Gastroesophageal sphincter (tissue), 3 donors: ENCODE measurements at regions not wholly inside any gene's neighbourhood (a gene's known extent, or its start where the extent isn't known, plus 50 kb on each side); places are given as distances from the start of the nearest gene placed in this dataset.

Experiments
- CTCF ChIP-seq, 4 experiments: fragments of 200-600 bp in 2 of 4; fragments of 450-650 bp in 2 of 4; sonication (generic) in 1 of 4; IDR thresholded peaks; one replicate each; pipeline ENCODE4 v1.5.1; 2017 to 2019; ENCODE audit warnings: antibody characterized with exemption in 4 of 4, mild to moderate bottlenecking in 2 of 4, moderate library complexity in 2 of 4
- POLR2A ChIP-seq, 2 donors: fragments of 450-650 bp; IDR thresholded peaks; one replicate each; pipeline ENCODE4 v1.6.1; 2017; ENCODE audit warnings: antibody characterized with exemption in 2 of 2, mild to moderate bottlenecking in 2 of 2, moderate library complexity in 1 of 2
- POLR2AphosphoS5 ChIP-seq: sonication (generic); formaldehyde crosslinking; IDR thresholded peaks from one replicate; pipeline ENCODE4 v1.6.1; 2017; ENCODE audit warnings: antibody characterized with exemption

GRCh38 chr1:68317543-68317942 lies 85.2 kb upstream of the WLS start:
- no peak for TF ChIP-seq CTCF (IDR thresholded peaks at IDR 0.05)
- TF ChIP-seq POLR2A (IDR thresholded peaks at IDR 0.05): no peak
- no peak for TF ChIP-seq POLR2AphosphoS5
